Panc1 (cell line): ENCODE measurements at regions not wholly inside any gene's neighbourhood (a gene's known extent, or its start where the extent isn't known, plus 50 kb on each side); places are given as distances from the start of the nearest gene placed in this dataset.

Source experiments
- ATAC-seq: fragments of 200-7000 bp; cut with Tn5 transposase; 2 replicates; pipeline ENCODE4 v1.9.1; 2020; ENCODE audit warnings: mild to moderate bottlenecking, moderate library complexity
- BruUV-seq: library from RNA; stranded (reverse); fragments of 400-500 nt; replicated peaks from 2 replicates; lab custom pipeline; 2021; lab: Mats Ljungman, UMichigan
- CTCF ChIA-PET: fragments of 300-600 bp; sonication (Branson Sonifier 250); formaldehyde crosslinking; loops from one replicate; lab custom pipeline; 2022; ENCODE audit warnings: antibody characterized with exemption; lab: Charles Lee
- POLR2A ChIA-PET: fragments of 300-600 bp; sonication (Branson Sonifier 250); formaldehyde crosslinking; loops from one replicate; lab custom pipeline; 2022; ENCODE audit warnings: antibody characterized with exemption; lab: Charles Lee
- DNase-seq: peaks from one replicate; pipeline ENCODE4 v3.0.0-alpha.2; 2010; ENCODE audit warnings: low read depth, low spot score
- H3K27ac ChIP-seq: 2 replicates; pipeline ENCODE4 v1.5.1; 2011; ENCODE audit warnings: mild to moderate bottlenecking, low read length, inconsistent platforms
- H3K27me3 ChIP-seq: fragments of 200-500 bp; sonication (Bioruptor generic); 2 replicates; pipeline ENCODE4 v1.6.0; 2014; ENCODE audit warnings: low read length, inconsistent platforms; ENCODE audit not compliant: control insufficient read depth, insufficient read depth
- H3K36me3 ChIP-seq: fragments of 200-500 bp; sonication (Bioruptor generic); 2 replicates; pipeline ENCODE4 v1.5.1; 2014; ENCODE audit warnings: inconsistent platforms, mild to moderate bottlenecking, low read length, moderate library complexity; ENCODE audit not compliant: control insufficient read depth, insufficient read depth
- H3K4me1 ChIP-seq: 2 replicates; pipeline ENCODE4 v1.5.1; 2011; ENCODE audit warnings: inconsistent platforms, mild to moderate bottlenecking, low read length, moderate library complexity; ENCODE audit not compliant: control insufficient read depth, insufficient read depth
- H3K4me3 ChIP-seq, 2 experiments: 2 replicates each; pipeline ENCODE4 v1.5.1; 2011 to 2012; ENCODE audit warnings: low read depth in 2 of 2, low read length in 2 of 2, mild to moderate bottlenecking in 2 of 2, inconsistent platforms in 1 of 2, moderate library complexity in 1 of 2
- H3K9me3 ChIP-seq: fragments of 200-500 bp; sonication (Bioruptor generic); 2 replicates; pipeline ENCODE4 v1.5.1; 2014; ENCODE audit warnings: low read depth, mild to moderate bottlenecking, inconsistent platforms, low read length, moderate library complexity; ENCODE audit not compliant: control insufficient read depth, insufficient read depth
- CTCF ChIP-seq: fragments of 450-650 bp; IDR thresholded peaks from 2 replicates; pipeline ENCODE4 v1.5.1; 2017; ENCODE audit warnings: mild to moderate bottlenecking
- POLR2AphosphoS5 ChIP-seq: IDR thresholded peaks from 2 replicates; pipeline ENCODE4 v1.6.1; 2012; ENCODE audit warnings: mild to moderate bottlenecking, low read depth, low read length, moderate library complexity
- SIN3A ChIP-seq: IDR thresholded peaks from 2 replicates; pipeline ENCODE4 v1.6.1; 2012; ENCODE audit warnings: low read depth, mild to moderate bottlenecking, low read length, moderate library complexity, borderline replicate concordance; ENCODE audit not compliant: insufficient read depth
- TCF7L2 ChIP-seq: IDR thresholded peaks from 2 replicates; pipeline ENCODE4 v1.6.1; 2011; ENCODE audit warnings: mild to moderate bottlenecking, low read depth, low read length, inconsistent platforms
- in situ Hi-C: cut with HindIII; loops from 2 replicates; pipeline ENCODE4 v1.10.0; 2016; ENCODE audit warnings: low sequenced_read_pairs, low pct_unique_long_range_greater_than_20kb
- intact Hi-C: fragments of 100-400 bp; cut with micrococcal nuclease; formaldehyde crosslinking; loops from one replicate; pipeline ENCODE4 v1.10.0; 2022; ENCODE audit not compliant: unreplicated experiment
- TF ChIP-seq, protein P1 (sequence below), 2 experiments: IDR thresholded peaks; 2 replicates each; pipeline ENCODE4 v1.6.1; 2011 to 2012; ENCODE audit warnings: low read depth in 2 of 2, control low read depth in 1 of 2, low read length in 1 of 2, mild to moderate bottlenecking in 1 of 2, moderate library complexity in 1 of 2; ENCODE audit not compliant: insufficient read depth in 1 of 2

GRCh38 chr4:147370881-147371280, 110.0 kb upstream of the EDNRA start:
- CTCF ChIA-PET = no interaction called here
- Histone ChIP-seq H3K36me3 (no peaks in the 10 kb centered on the region), H3K4me1 (no peaks in the 10 kb centered on the region), H3K4me3 (no peak overlapping the region), H3K27ac (no peak overlapping the region), H3K9me3 (no peaks in the 10 kb centered on the region), H3K27me3 (no peaks in the 10 kb centered on the region)
- DNase-seq = no peak
- no peak for ATAC-seq
- intact Hi-C loops = no loop called here
- TF ChIP-seq CTCF = no peak
- TF ChIP-seq TCF7L2 = no peak
- TF ChIP-seq POLR2AphosphoS5 = no peak
- TF ChIP-seq, protein P1, sequence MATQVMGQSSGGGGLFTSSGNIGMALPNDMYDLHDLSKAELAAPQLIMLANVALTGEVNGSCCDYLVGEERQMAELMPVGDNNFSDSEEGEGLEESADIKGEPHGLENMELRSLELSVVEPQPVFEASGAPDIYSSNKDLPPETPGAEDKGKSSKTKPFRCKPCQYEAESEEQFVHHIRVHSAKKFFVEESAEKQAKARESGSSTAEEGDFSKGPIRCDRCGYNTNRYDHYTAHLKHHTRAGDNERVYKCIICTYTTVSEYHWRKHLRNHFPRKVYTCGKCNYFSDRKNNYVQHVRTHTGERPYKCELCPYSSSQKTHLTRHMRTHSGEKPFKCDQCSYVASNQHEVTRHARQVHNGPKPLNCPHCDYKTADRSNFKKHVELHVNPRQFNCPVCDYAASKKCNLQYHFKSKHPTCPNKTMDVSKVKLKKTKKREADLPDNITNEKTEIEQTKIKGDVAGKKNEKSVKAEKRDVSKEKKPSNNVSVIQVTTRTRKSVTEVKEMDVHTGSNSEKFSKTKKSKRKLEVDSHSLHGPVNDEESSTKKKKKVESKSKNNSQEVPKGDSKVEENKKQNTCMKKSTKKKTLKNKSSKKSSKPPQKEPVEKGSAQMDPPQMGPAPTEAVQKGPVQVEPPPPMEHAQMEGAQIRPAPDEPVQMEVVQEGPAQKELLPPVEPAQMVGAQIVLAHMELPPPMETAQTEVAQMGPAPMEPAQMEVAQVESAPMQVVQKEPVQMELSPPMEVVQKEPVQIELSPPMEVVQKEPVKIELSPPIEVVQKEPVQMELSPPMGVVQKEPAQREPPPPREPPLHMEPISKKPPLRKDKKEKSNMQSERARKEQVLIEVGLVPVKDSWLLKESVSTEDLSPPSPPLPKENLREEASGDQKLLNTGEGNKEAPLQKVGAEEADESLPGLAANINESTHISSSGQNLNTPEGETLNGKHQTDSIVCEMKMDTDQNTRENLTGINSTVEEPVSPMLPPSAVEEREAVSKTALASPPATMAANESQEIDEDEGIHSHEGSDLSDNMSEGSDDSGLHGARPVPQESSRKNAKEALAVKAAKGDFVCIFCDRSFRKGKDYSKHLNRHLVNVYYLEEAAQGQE (IDR thresholded peaks at IDR 0.05; ENCODE audit: insufficient read depth in 1 of 2, low read depth in 2 of 2, low read length in 1 of 2) = no peak
- no peak for TF ChIP-seq SIN3A
- no TSS peak for BruUV-seq
- in situ Hi-C loops = no loop called here
- POLR2A ChIA-PET = no interaction called here

GRCh38 chr4:147371661-147372060, 109.2 kb upstream of the EDNRA start:
- no peaks in the 10 kb centered on the region for H3K36me3 ChIP-seq
- TF ChIP-seq TCF7L2 = no peak
- no peak for TF ChIP-seq CTCF
- no peak for TF ChIP-seq POLR2AphosphoS5
- TF ChIP-seq SIN3A = no peak
- TF ChIP-seq, protein P1 (IDR thresholded peaks at IDR 0.05; ENCODE audit: insufficient read depth in 1 of 2, low read depth in 2 of 2, low read length in 1 of 2) = no peak
- POLR2A ChIA-PET = no interaction called here
- peak; percentile 46 for DNase-seq
- in situ Hi-C loops (no loop called here), intact Hi-C loops (no loop called here)
- CTCF ChIA-PET = no interaction called here
- no peaks in the 10 kb centered on the region for H3K4me1 ChIP-seq
- no peak overlapping the region for H3K4me3 ChIP-seq
- H3K27ac ChIP-seq = no peak overlapping the region
- BruUV-seq = no TSS peak
- no peak for ATAC-seq
- no peaks in the 10 kb centered on the region for H3K27me3 ChIP-seq
- H3K9me3 ChIP-seq = no peaks in the 10 kb centered on the region
